ENCODE measurements at regions not wholly inside any gene's neighbourhood (a gene's known extent, or its start where the extent isn't known, plus 50 kb on each side); places are given as distances from the start of the nearest gene placed in this dataset.

DNA sequence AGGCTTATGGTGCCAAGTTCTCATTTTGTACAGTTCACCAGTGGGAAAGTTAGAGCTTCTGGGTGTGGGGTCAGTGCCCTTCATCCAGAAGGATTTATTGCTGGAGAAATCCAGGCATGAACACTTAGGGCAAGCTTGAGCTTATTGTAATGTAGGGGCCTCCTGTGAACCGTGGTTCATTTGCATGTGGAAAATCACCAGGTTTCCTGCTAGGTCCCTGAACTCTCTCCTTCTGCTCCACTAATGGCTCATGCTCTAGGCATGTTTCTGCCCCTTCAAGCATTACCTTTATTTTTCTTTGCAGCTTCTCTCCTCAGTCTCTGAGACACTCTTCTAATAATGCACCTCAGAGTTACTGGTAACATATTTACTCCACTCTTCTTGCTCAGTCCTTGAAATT is 79.3 kb upstream of the FAM98A start:
- no peak for TF ChIP-seq CTCF (conservative IDR thresholded peaks at IDR 0.05; ENCODE audit: low read length)

DNA sequence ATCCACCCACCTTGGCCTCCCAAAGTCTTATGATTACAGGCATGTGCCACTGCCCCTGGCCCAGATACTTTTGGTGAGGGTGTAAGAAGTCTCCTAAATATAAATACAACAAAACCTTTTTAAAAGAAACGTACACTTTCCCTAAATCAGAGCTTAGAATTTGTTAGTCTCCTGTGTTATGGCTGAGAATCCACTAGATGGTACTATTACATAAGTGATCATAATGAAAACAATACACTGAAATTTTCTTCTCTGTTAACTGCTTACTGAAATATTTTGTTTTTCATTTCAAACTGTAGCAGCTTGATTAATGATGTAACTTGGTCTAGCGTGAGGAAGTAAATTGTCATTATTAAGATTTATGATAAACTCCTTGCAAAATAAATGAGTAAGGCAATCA is 74.8 kb upstream of the FAM98A start:
- H3K4me3 ChIP-seq (ENCODE audit: low read length): no peak overlapping the region
- peak; percentile 1 for DNase-seq (ENCODE audit: low read depth)
- peak; percentile 39 for TF ChIP-seq CTCF (conservative IDR thresholded peaks at IDR 0.05; ENCODE audit: low read length)

More for the DNA sequence above, 79.3 kb upstream of the FAM98A start:
- H3K4me3 ChIP-seq (ENCODE audit: low read length): no peak overlapping the region
- no peak for DNase-seq (ENCODE audit: low read depth)

- no peak for DNase-seq (ENCODE audit: low read depth)
- no peak overlapping the region for H3K4me3 ChIP-seq (ENCODE audit: low read length)
- no peak for TF ChIP-seq CTCF (conservative IDR thresholded peaks at IDR 0.05; ENCODE audit: low read length)
Observed at GRCh38 chr2:33672896-33673295, 73.8 kb upstream of the FAM98A start.

DNA sequence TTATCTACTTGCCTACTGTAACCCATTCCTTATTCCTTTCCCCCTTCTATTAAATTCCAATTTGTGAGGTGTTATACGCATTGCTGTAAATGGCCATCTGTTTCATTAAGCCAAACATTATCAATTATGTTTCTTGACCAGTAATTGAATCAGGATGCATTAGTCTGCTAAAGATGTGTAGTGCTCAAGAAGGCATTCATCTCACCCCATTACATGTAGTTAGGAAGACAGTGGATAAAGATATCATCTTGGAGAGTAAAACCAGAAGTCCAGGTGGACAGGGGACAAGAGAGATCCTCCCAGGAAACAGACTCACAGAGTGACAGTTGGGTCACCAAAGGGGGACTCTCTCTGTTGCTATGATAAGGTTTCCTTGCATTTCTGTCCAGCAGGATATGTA is 73.3 kb upstream of the FAM98A start:
- no peak for DNase-seq (ENCODE audit: low read depth)
- H3K4me3 ChIP-seq (ENCODE audit: low read length): no peak overlapping the region
- no peak for TF ChIP-seq CTCF (conservative IDR thresholded peaks at IDR 0.05; ENCODE audit: low read length)

DNA sequence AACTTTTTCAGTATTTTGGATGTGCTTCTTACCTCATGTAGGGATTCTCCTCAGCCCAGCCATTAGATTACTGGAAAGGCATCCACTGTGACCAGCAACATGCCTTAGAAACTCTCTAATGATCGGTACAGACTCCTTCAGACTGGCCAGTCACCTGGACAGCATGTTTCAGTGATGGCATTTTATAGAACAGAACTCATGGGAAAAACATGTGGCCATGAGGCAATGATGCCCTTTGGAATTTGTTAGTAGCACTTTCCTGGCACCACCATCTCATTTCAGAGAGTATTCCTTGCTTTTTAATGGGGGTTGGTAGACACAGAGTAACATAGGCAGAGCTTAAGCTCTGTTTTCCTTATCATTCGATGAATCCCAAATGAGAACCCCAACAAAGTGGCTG is 72.1 kb upstream of the FAM98A start:
- DNase-seq (ENCODE audit: low read depth): no peak
- TF ChIP-seq CTCF (conservative IDR thresholded peaks at IDR 0.05; ENCODE audit: low read length): no peak
- H3K4me3 ChIP-seq (ENCODE audit: low read length): no peak overlapping the region

GRCh38 chr2:33670392-33670937 is 71.4 kb upstream of the FAM98A start:
- H3K4me3 ChIP-seq (ENCODE audit: low read length): no peak overlapping the region
- no peak for TF ChIP-seq CTCF (conservative IDR thresholded peaks at IDR 0.05; ENCODE audit: low read length)
- no peak for DNase-seq (ENCODE audit: low read depth)

DNA sequence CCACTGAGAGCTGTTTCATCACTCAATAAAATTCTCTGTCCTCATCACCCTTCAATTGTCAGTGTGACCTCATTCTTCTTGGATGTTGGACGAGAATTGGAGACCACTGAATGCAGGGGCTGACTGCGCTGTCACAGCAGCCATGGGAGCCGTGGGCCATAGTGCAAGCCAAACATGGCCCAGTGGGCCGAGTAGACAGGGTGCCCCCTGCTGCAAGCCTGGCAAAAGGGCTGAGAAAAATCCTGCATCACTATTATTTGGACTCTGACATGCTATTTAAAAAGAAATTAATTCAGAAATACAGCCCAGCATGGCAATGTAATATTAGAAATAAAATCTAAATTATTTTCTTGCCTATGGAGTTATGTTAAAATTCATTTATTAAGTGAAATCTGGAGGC is 67.8 kb upstream of the FAM98A start:
- TF ChIP-seq CTCF (conservative IDR thresholded peaks at IDR 0.05; ENCODE audit: low read length): no peak
- no peak for DNase-seq (ENCODE audit: low read depth)
- no peak overlapping the region for H3K4me3 ChIP-seq (ENCODE audit: low read length)

All from AG10803 (cell line).